ENCODE measurements at regions not wholly inside any gene's neighbourhood (a gene's known extent, or its start where the extent isn't known, plus 50 kb on each side); places are given as distances from the start of the nearest gene placed in this dataset.

DNA sequence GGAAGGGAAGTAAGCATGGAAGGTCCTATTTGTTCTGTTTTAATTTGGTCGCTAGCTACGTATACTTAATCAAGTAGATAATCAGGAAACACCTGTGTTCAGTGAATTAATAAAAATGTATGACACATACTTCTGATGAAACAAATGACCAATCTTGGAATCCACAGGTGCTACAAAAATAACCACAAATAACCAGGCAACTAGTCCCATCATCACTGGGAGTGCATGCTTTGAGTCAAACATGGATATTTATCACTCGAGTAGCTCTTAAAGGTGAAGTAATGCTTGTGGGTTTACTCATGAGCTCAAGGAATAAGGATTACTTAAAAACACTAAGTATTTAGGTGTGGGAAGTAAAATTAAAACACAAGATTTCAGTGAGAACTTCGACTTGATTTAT lies 285.6 kb upstream of the ID4 start:
- TF ChIP-seq, protein P1, sequence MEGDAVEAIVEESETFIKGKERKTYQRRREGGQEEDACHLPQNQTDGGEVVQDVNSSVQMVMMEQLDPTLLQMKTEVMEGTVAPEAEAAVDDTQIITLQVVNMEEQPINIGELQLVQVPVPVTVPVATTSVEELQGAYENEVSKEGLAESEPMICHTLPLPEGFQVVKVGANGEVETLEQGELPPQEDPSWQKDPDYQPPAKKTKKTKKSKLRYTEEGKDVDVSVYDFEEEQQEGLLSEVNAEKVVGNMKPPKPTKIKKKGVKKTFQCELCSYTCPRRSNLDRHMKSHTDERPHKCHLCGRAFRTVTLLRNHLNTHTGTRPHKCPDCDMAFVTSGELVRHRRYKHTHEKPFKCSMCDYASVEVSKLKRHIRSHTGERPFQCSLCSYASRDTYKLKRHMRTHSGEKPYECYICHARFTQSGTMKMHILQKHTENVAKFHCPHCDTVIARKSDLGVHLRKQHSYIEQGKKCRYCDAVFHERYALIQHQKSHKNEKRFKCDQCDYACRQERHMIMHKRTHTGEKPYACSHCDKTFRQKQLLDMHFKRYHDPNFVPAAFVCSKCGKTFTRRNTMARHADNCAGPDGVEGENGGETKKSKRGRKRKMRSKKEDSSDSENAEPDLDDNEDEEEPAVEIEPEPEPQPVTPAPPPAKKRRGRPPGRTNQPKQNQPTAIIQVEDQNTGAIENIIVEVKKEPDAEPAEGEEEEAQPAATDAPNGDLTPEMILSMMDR (conservative IDR thresholded peaks at IDR 0.05; ENCODE audit: low read depth, low read length), result no peak
- TF ChIP-seq EZH2phosphoT487 (IDR thresholded peaks at IDR 0.05; ENCODE audit: borderline replicate concordance, low read length), result no peak

Measured in PC-3 (cell line).